DND-41 (cell line): ENCODE measurements at regions not wholly inside any gene's neighbourhood (a gene's known extent, or its start where the extent isn't known, plus 50 kb on each side); places are given as distances from the start of the nearest gene placed in this dataset.

Source experiments
- ATAC-seq: fragments of 200-7000 bp; cut with Tn5 transposase; 3 replicates; pipeline ENCODE4 v1.9.1; 2021; ENCODE audit warnings: low read depth; ENCODE audit not compliant: insufficient read depth
- DNase-seq: peaks from one replicate; pipeline ENCODE4 v3.0.0-alpha.2; 2020
- H2AFZ ChIP-seq: 2 replicates; pipeline ENCODE4 v1.6.0; 2012; ENCODE audit warnings: low read depth, low read length
- H3K27ac ChIP-seq: 2 replicates; pipeline ENCODE4 v1.5.1; 2012; ENCODE audit warnings: low read length, inconsistent platforms
- H3K27me3 ChIP-seq: fragments of 200-600 bp; sonication (generic); 2 replicates; pipeline ENCODE4 v1.6.0; 2012; ENCODE audit warnings: low read length, mild to moderate bottlenecking, inconsistent platforms; ENCODE audit not compliant: insufficient read depth, poor library complexity
- H3K36me3 ChIP-seq: 2 replicates; pipeline ENCODE4 v1.5.1; 2012; ENCODE audit warnings: low read length, inconsistent platforms; ENCODE audit not compliant: insufficient read depth
- H3K4me1 ChIP-seq: 2 replicates; pipeline ENCODE4 v1.5.1; 2012; ENCODE audit warnings: mild to moderate bottlenecking, low read length; ENCODE audit not compliant: insufficient read depth
- H3K4me2 ChIP-seq: 2 replicates; pipeline ENCODE4 v1.6.0; 2012; ENCODE audit warnings: mild to moderate bottlenecking, moderate library complexity, low read length, inconsistent platforms; ENCODE audit not compliant: insufficient read depth
- H3K4me3 ChIP-seq, 2 experiments: fragments of 200-600 bp in 1 of 2; shearing (Covaris generic) in 1 of 2; 2 replicates each; pipeline ENCODE4 v1.5.1; 2012 to 2016; ENCODE audit warnings: inconsistent platforms in 2 of 2, low read length in 2 of 2, mild to moderate bottlenecking in 2 of 2, low read depth in 1 of 2, moderate library complexity in 1 of 2
- H3K79me2 ChIP-seq: 2 replicates; pipeline ENCODE4 v1.6.0; 2012; ENCODE audit warnings: low read length, inconsistent platforms; ENCODE audit not compliant: insufficient read depth
- H3K9ac ChIP-seq: 2 replicates; pipeline ENCODE4 v1.6.0; 2012; ENCODE audit warnings: low read depth, mild to moderate bottlenecking, inconsistent platforms, low read length, moderate library complexity
- H3K9me3 ChIP-seq: 2 replicates; pipeline ENCODE4 v1.5.1; 2012; ENCODE audit warnings: low read length, moderate library complexity, mild to moderate bottlenecking, inconsistent platforms; ENCODE audit not compliant: insufficient read depth, severe bottlenecking
- H4K20me1 ChIP-seq: 2 replicates; pipeline ENCODE4 v1.6.0; 2012; ENCODE audit warnings: low read length; ENCODE audit not compliant: insufficient read depth
- CTCF ChIP-seq: IDR thresholded peaks from 2 replicates; pipeline ENCODE4 v1.5.1; 2012; ENCODE audit warnings: borderline replicate concordance, low read length, moderate library complexity, mild to moderate bottlenecking; ENCODE audit not compliant: poor library complexity, severe bottlenecking; ENCODE audit errors: extremely low read depth
- EZH2 ChIP-seq: IDR thresholded peaks from 3 replicates; pipeline ENCODE4 v1.6.1; 2012; ENCODE audit warnings: borderline replicate concordance, low read depth, mild to moderate bottlenecking, moderate library complexity, low read length, inconsistent platforms; ENCODE audit not compliant: severe bottlenecking

GRCh38 chr9:108099854-108100253, 610.3 kb upstream of the KLF4 start:
- Histone ChIP-seq H2AFZ (no peak overlapping the region), H3K4me1 (no peaks in the 10 kb centered on the region), H4K20me1 (no peaks in the 10 kb centered on the region), H3K4me2 (no peak overlapping the region), H3K4me3 (no peak overlapping the region), H3K9ac (no peak overlapping the region), H3K27me3 (no peaks in the 10 kb centered on the region), H3K79me2 (no peaks in the 10 kb centered on the region), H3K9me3 (no peaks in the 10 kb centered on the region), H3K36me3 (no peaks in the 10 kb centered on the region), H3K27ac (no peak overlapping the region)
- no peak for TF ChIP-seq CTCF
- TF ChIP-seq EZH2: no peak
- DNase-seq (no peak), ATAC-seq (no peak)

- no peak for DNase-seq
- H3K4me2 ChIP-seq: no peak overlapping the region
Measured at GRCh38 chr9:108095496-108095895, 605.9 kb upstream of the KLF4 start.

GRCh38 chr9:108094676-108094993, 605.1 kb upstream of the KLF4 start:
- H3K4me3 ChIP-seq: no peak overlapping the region
- H3K9ac ChIP-seq: no peak overlapping the region
- no peak for TF ChIP-seq CTCF
- no peak for TF ChIP-seq EZH2
- H3K9me3 ChIP-seq: no peaks in the 10 kb centered on the region
- H3K4me1 ChIP-seq: no peaks in the 10 kb centered on the region
- H3K4me2 ChIP-seq: no peak overlapping the region
- H3K27ac ChIP-seq: no peak overlapping the region
- DNase-seq (no peak), ATAC-seq (no peak)
- H3K27me3 ChIP-seq: no peaks in the 10 kb centered on the region
- no peaks in the 10 kb centered on the region for H3K36me3 ChIP-seq
- H3K79me2 ChIP-seq: no peaks in the 10 kb centered on the region
- no peaks in the 10 kb centered on the region for H4K20me1 ChIP-seq
- no peak overlapping the region for H2AFZ ChIP-seq

More at GRCh38 chr9:108095496-108095895, 605.9 kb upstream of the KLF4 start:
- no peak overlapping the region for H3K4me3 ChIP-seq
- no peaks in the 10 kb centered on the region for H3K27me3 ChIP-seq
- no peaks in the 10 kb centered on the region for H4K20me1 ChIP-seq
- H3K4me1 ChIP-seq: no peaks in the 10 kb centered on the region
- no peaks in the 10 kb centered on the region for H3K36me3 ChIP-seq
- TF ChIP-seq CTCF: no peak
- TF ChIP-seq EZH2: no peak
- no peaks in the 10 kb centered on the region for H3K9me3 ChIP-seq
- no peak overlapping the region for H3K9ac ChIP-seq
- no peak for ATAC-seq
- no peak overlapping the region for H3K27ac ChIP-seq
- H3K79me2 ChIP-seq: no peaks in the 10 kb centered on the region
- H2AFZ ChIP-seq: no peak overlapping the region
